ENCODE measurements at regions not wholly inside any gene's neighbourhood (a gene's known extent, or its start where the extent isn't known, plus 50 kb on each side); places are given as distances from the start of the nearest gene placed in this dataset.

DNA sequence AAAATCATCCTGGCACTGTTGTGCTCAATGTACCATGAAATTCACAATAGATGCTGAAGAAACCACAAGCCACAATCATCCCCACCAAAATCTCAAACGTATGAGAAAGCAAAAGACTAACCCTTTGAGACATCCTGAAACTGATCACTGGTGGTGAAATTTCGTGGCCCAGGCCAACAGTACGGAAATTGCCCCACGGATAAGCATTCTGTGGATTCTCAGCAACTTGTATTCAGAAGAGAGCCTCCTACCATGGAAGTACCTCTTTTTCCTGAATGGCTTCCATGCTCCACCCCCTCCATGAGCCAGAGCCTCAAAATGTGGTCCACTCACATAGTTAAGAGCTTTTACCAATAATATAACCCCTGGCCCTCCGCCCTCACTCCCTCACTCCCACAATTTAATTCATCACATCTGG lies 163.9 kb upstream of the AUTS2 start:
- DNase-seq = peak; percentile 65
- H3K9me3 ChIP-seq (ENCODE audit: low read depth) = no peaks in the 10 kb centered on the region
- no peaks in the 10 kb centered on the region for H3K9me2 ChIP-seq (ENCODE audit: insufficient read depth)
- 6 to 8% methylated on average over 5 of the region's 5 CpGs for WGBS, 2 experiments (ENCODE audit: low coverage in 1 of 2, low lambda C conversion rate in 2 of 2, missing lambda C conversion rate in 2 of 2)
- H2AFZ ChIP-seq = 0 out of 2 replicates have a peak overlapping the region, but pooled peaks have one; percentile 16
- peaks cover 4% of the 10 kb centered on the region for H3K4me1 ChIP-seq (ENCODE audit: insufficient read depth)
- no peaks in the 10 kb centered on the region for H3K36me3 ChIP-seq (ENCODE audit: low read depth)
- H3K9ac ChIP-seq = no peak overlapping the region
- no peak overlapping the region for H3K4me3 ChIP-seq
- H3K79me2 ChIP-seq (ENCODE audit: insufficient read depth) = no peaks in the 10 kb centered on the region
- no peaks in the 10 kb centered on the region for H4K20me1 ChIP-seq (ENCODE audit: insufficient read depth)
- peak overlapping the region; percentile 43 for H3K27ac ChIP-seq
- TF ChIP-seq EZH2phosphoT487 (IDR thresholded peaks at IDR 0.05; ENCODE audit: insufficient read depth, low read depth) (no peak), EZH2 (IDR thresholded peaks at IDR 0.05; ENCODE audit: insufficient read depth, poor library complexity, severe bottlenecking) (no peak)
- H3K4me2 ChIP-seq (ENCODE audit: unreplicated experiment) = peak overlapping the region; percentile 18
- no peaks in the 10 kb centered on the region for H3K27me3 ChIP-seq (replicated peaks; ENCODE audit: insufficient read depth)
- H3F3A ChIP-seq (ENCODE audit: insufficient read depth) = 0 out of 2 replicates have a peak, but pooled peaks cover 6% of the 10 kb centered on the region
- in situ Hi-C loops (cut with MboI) = no loop called here

DNA sequence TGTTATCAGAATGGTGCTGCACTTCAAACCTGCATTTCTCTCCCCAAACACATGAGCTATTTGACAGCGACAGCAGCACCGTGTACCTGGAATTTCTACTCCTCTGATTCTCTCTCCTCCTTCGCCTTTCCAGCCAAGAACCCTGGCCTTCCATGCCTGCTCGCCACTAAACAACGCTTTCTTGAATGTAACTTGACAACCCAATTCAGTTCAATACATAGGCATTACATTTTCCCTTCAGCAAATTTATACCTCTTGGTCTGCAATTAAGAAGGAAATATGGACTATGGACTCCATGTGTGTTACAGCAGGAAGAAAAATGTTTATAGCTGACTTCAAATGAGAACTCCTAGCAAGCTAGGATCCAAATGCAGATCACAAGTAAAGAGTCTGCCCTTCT lies 162.6 kb upstream of the AUTS2 start:
- H3K27ac ChIP-seq = no peak overlapping the region
- no peaks in the 10 kb centered on the region for H3K9me3 ChIP-seq (ENCODE audit: low read depth)
- no peak overlapping the region for H2AFZ ChIP-seq
- 82 to 87% methylated on average over 5 of the region's 5 CpGs for WGBS, 2 experiments (ENCODE audit: low coverage in 1 of 2, low lambda C conversion rate in 2 of 2, missing lambda C conversion rate in 2 of 2)
- in situ Hi-C loops (cut with MboI) = no loop called here
- no peak for TF ChIP-seq EZH2 (IDR thresholded peaks at IDR 0.05; ENCODE audit: insufficient read depth, poor library complexity, severe bottlenecking)
- TF ChIP-seq EZH2phosphoT487 (IDR thresholded peaks at IDR 0.05; ENCODE audit: insufficient read depth, low read depth) = no peak
- H3F3A ChIP-seq (ENCODE audit: insufficient read depth) = 0 out of 2 replicates have a peak, but pooled peaks cover 6% of the 10 kb centered on the region
- no peaks in the 10 kb centered on the region for H3K4me1 ChIP-seq (ENCODE audit: insufficient read depth)
- H3K79me2 ChIP-seq (ENCODE audit: insufficient read depth) = no peaks in the 10 kb centered on the region
- no peak for DNase-seq
- H3K9me2 ChIP-seq (ENCODE audit: insufficient read depth) = no peaks in the 10 kb centered on the region
- H3K36me3 ChIP-seq (ENCODE audit: low read depth) = no peaks in the 10 kb centered on the region
- no peak overlapping the region for H3K4me2 ChIP-seq (ENCODE audit: unreplicated experiment)
- no peak overlapping the region for H3K9ac ChIP-seq
- no peaks in the 10 kb centered on the region for H3K27me3 ChIP-seq (replicated peaks; ENCODE audit: insufficient read depth)
- no peaks in the 10 kb centered on the region for H4K20me1 ChIP-seq (ENCODE audit: insufficient read depth)
- no peak overlapping the region for H3K4me3 ChIP-seq

DNA sequence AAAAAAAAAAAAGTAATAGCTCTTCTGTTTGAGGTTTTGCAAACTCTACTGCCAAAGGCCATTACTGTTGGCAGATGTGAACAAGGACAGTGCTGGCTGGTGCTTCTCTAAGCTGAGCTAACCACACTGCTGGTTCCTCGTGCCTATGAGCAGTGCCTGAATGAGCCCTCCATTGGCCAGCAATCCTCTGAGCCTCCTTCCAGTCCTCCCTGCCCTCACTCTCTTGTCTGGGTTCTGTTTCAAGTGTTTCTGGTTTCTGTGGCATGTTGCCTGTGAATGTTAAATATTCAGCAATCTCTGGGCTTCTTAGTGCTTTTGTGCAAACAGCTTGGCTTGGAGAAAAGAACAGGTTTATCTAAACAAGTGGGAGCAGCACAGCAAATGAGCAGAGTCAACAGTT lies 161.3 kb upstream of the AUTS2 start:
- Histone ChIP-seq H3K4me1 (ENCODE audit: insufficient read depth) (no peaks in the 10 kb centered on the region), H3K9ac (no peak overlapping the region), H3K4me3 (no peak overlapping the region), H4K20me1 (ENCODE audit: insufficient read depth) (no peaks in the 10 kb centered on the region), H3K4me2 (ENCODE audit: unreplicated experiment) (no peak overlapping the region), H3F3A (ENCODE audit: insufficient read depth) (0 out of 2 replicates have a peak, but pooled peaks cover 6% of the 10 kb centered on the region), H3K27ac (no peak overlapping the region), H3K27me3 (replicated peaks; ENCODE audit: insufficient read depth) (no peaks in the 10 kb centered on the region), H3K36me3 (ENCODE audit: low read depth) (no peaks in the 10 kb centered on the region), H3K9me2 (ENCODE audit: insufficient read depth) (no peaks in the 10 kb centered on the region), H3K9me3 (ENCODE audit: low read depth) (no peaks in the 10 kb centered on the region), H3K79me2 (ENCODE audit: insufficient read depth) (no peaks in the 10 kb centered on the region), H2AFZ (no peak overlapping the region)
- no peak for TF ChIP-seq EZH2 (IDR thresholded peaks at IDR 0.05; ENCODE audit: insufficient read depth, poor library complexity, severe bottlenecking)
- no peak for TF ChIP-seq EZH2phosphoT487 (IDR thresholded peaks at IDR 0.05; ENCODE audit: insufficient read depth, low read depth)
- in situ Hi-C loops (cut with MboI) = no loop called here
- 3 to 8% methylated on average over 1 of the region's 1 CpG for WGBS, 2 experiments (ENCODE audit: low coverage in 1 of 2, low lambda C conversion rate in 2 of 2, missing lambda C conversion rate in 2 of 2)
- DNase-seq = peak; percentile 3

DNA sequence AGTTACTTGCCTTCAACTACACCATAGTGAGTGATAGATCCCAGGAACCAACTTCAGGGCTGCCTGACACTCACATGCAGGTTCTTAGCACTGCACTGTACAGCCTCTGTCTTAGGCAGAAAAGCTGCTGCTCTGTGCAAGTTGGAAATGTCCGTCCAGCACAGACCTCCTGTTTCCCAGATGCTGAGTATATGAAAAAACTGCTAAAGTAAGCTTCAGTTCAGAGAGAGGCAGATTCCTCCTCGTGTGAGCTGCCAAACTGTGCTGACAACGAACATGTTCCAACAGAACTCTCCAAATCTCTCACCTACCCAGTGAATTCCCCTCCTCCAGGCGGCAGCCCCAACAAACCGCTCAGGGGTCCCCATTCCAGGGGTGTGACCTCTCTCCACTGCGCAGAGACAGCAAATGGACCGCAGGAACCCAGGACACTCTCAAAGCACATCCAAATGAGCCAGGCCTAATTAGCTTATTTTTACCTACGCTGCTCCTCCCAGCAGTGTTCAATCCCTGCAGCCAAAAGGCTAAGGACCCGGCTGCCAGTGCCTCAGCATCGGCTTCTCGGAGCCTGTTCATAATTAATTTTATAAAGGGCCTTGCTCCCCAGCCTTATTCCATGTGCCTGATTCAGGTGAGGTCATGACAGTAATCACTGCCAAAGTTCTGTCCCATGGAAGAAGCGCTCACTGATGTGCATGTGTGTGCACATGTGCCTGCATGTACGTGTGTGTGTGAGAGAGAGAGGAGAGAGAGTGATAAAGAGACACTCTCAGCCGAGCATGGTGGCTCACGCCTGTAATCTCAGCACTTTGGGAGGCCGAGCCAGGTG lies 159.5 kb upstream of the AUTS2 start:
- H3K4me3 ChIP-seq = no peak overlapping the region
- 25 to 26% methylated on average over 16 of the region's 16 CpGs for WGBS, 2 experiments (ENCODE audit: low coverage in 1 of 2, low lambda C conversion rate in 2 of 2, missing lambda C conversion rate in 2 of 2)
- H3K27ac ChIP-seq = no peak overlapping the region
- H3K4me1 ChIP-seq (ENCODE audit: insufficient read depth) = no peaks in the 10 kb centered on the region
- in situ Hi-C loops (cut with MboI) = no loop called here
- no peaks in the 10 kb centered on the region for H3K9me3 ChIP-seq (ENCODE audit: low read depth)
- H4K20me1 ChIP-seq (ENCODE audit: insufficient read depth) = no peaks in the 10 kb centered on the region
- no peak overlapping the region for H2AFZ ChIP-seq
- no peak overlapping the region for H3K4me2 ChIP-seq (ENCODE audit: unreplicated experiment)
- TF ChIP-seq EZH2phosphoT487 (IDR thresholded peaks at IDR 0.05; ENCODE audit: insufficient read depth, low read depth) = no peak
- no peak for TF ChIP-seq EZH2 (IDR thresholded peaks at IDR 0.05; ENCODE audit: insufficient read depth, poor library complexity, severe bottlenecking)
- 0 out of 2 replicates have a peak, but pooled peaks cover 6% of the 10 kb centered on the region for H3F3A ChIP-seq (ENCODE audit: insufficient read depth)
- no peaks in the 10 kb centered on the region for H3K79me2 ChIP-seq (ENCODE audit: insufficient read depth)
- H3K27me3 ChIP-seq (replicated peaks; ENCODE audit: insufficient read depth) = no peaks in the 10 kb centered on the region
- H3K9ac ChIP-seq = no peak overlapping the region
- no peaks in the 10 kb centered on the region for H3K36me3 ChIP-seq (ENCODE audit: low read depth)
- H3K9me2 ChIP-seq (ENCODE audit: insufficient read depth) = no peaks in the 10 kb centered on the region
- DNase-seq = no peak

Data from GM23248 (cell line).